Suprapubic skin (tissue), 4 donors: ENCODE measurements at regions not wholly inside any gene's neighbourhood (a gene's known extent, or its start where the extent isn't known, plus 50 kb on each side); places are given as distances from the start of the nearest gene placed in this dataset.

Experiments used
- DNase-seq, 2 donors: peaks; one replicate each; pipeline ENCODE4 v3.0.0-alpha.2; 2019; ENCODE audit warnings: low spot score in 2 of 2
- H3K27ac ChIP-seq: fragments of 200-600 bp; sonication (generic); one replicate; pipeline ENCODE4 v1.5.1; 2019
- H3K27me3 ChIP-seq: fragments of 200-600 bp; sonication (generic); one replicate; pipeline ENCODE4 v1.5.1; 2019
- H3K36me3 ChIP-seq: fragments of 200-600 bp; sonication (generic); one replicate; pipeline ENCODE4 v1.5.1; 2019
- H3K4me1 ChIP-seq: fragments of 200-600 bp; sonication (generic); one replicate; pipeline ENCODE4 v1.5.1; 2019
- H3K4me3 ChIP-seq: fragments of 200-600 bp; sonication (generic); one replicate; pipeline ENCODE4 v1.5.1; 2019; ENCODE audit warnings: mild to moderate bottlenecking
- H3K9me3 ChIP-seq: fragments of 200-600 bp; sonication (generic); one replicate; pipeline ENCODE4 v1.5.1; 2019
- CTCF ChIP-seq, 2 donors: fragments of 200-600 bp in 1 of 2; fragments of 450-650 bp in 1 of 2; sonication (generic) in 1 of 2; IDR thresholded peaks; one replicate each; pipeline ENCODE4 v1.5.1; 2016 to 2019; ENCODE audit warnings: antibody characterized with exemption in 2 of 2, mild to moderate bottlenecking in 1 of 2, moderate library complexity in 1 of 2
- EP300 ChIP-seq: sonication (generic); formaldehyde crosslinking; IDR thresholded peaks from one replicate; pipeline ENCODE4 v1.6.1; 2017; ENCODE audit warnings: antibody characterized with exemption
- POLR2A ChIP-seq, 2 donors: fragments of 450-650 bp; IDR thresholded peaks; one replicate each; pipeline ENCODE4 v1.6.1; 2017; ENCODE audit warnings: antibody characterized with exemption in 2 of 2, mild to moderate bottlenecking in 2 of 2, moderate library complexity in 2 of 2
- POLR2AphosphoS5 ChIP-seq, 3 donors: sonication (generic); formaldehyde crosslinking; IDR thresholded peaks; one replicate each; pipeline ENCODE4 v1.6.1; 2017; ENCODE audit warnings: antibody characterized with exemption in 3 of 3
- WGBS: methylation state at CpG from one replicate; pipeline ENCODE4 v1.1.5; 2018; 5-methylcytosine and 5-hydroxymethylcytosine counted together

GRCh38 chr1:218673170-218673569 lies 328.0 kb downstream of the TGFB2 start:
- no peaks in the 10 kb centered on the region for H3K36me3 ChIP-seq
- H3K27me3 ChIP-seq = no peaks in the 10 kb centered on the region
- H3K4me1 ChIP-seq = no peaks in the 10 kb centered on the region
- no peak for TF ChIP-seq POLR2AphosphoS5 (IDR thresholded peaks at IDR 0.05)
- no peak for TF ChIP-seq CTCF (IDR thresholded peaks at IDR 0.05)
- no peak for TF ChIP-seq POLR2A (IDR thresholded peaks at IDR 0.05)
- TF ChIP-seq EP300 = no peak
- H3K27ac ChIP-seq = no peak overlapping the region
- DNase-seq = no peak
- no peak overlapping the region for H3K4me3 ChIP-seq
- 90% methylated on average over 2 of the region's 2 CpGs for WGBS
- H3K9me3 ChIP-seq = no peaks in the 10 kb centered on the region

DNA sequence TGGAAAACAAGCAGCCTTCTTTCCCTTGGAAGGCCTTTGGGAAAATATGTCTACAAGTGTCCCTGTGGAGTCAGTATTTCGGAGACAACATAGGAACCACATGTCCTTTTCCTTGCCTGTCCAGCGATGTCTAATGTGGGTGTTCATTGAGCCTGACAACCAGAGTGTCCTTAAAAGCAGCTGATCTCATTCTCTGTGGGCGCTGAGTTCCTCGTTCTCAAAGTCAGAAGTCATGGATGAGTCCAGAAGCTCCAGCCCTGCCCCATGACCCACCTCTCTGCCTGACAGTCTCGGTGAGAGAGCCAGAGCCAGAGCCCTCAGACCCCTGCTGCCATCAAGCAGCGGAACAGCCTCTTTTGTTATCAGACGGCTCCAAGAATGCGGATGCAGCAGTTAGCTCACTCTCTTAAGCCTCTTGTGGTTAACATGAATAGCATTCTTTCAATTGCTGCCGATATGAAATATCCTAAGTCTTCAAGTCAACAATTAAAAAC lies 329.2 kb downstream of the TGFB2 start:
- Histone ChIP-seq H3K36me3 (no peaks in the 10 kb centered on the region), H3K4me1 (no peaks in the 10 kb centered on the region), H3K9me3 (no peaks in the 10 kb centered on the region), H3K4me3 (peak overlapping the region; percentile 7), H3K27ac (peak overlapping the region; percentile 15), H3K27me3 (no peaks in the 10 kb centered on the region)
- WGBS = 49% methylated on average over 9 of the region's 9 CpGs
- no peak for TF ChIP-seq POLR2AphosphoS5 (IDR thresholded peaks at IDR 0.05)
- TF ChIP-seq EP300 = no peak
- no peak for TF ChIP-seq POLR2A (IDR thresholded peaks at IDR 0.05)
- no peak for TF ChIP-seq CTCF (IDR thresholded peaks at IDR 0.05)
- DNase-seq = no peak

- H3K27me3 ChIP-seq = no peaks in the 10 kb centered on the region
- H3K4me1 ChIP-seq = no peaks in the 10 kb centered on the region
- no peak overlapping the region for H3K4me3 ChIP-seq
- H3K27ac ChIP-seq = no peak overlapping the region
- 70% methylated on average over 7 of the region's 7 CpGs for WGBS
- H3K9me3 ChIP-seq = no peaks in the 10 kb centered on the region
- DNase-seq = no peak
- TF ChIP-seq EP300 = no peak
- TF ChIP-seq POLR2A (IDR thresholded peaks at IDR 0.05) = no peak
- no peak for TF ChIP-seq POLR2AphosphoS5 (IDR thresholded peaks at IDR 0.05)
- no peak for TF ChIP-seq CTCF (IDR thresholded peaks at IDR 0.05)
- H3K36me3 ChIP-seq = no peaks in the 10 kb centered on the region
Measured at GRCh38 chr1:218677026-218677425, 331.9 kb downstream of the TGFB2 start.

DNA sequence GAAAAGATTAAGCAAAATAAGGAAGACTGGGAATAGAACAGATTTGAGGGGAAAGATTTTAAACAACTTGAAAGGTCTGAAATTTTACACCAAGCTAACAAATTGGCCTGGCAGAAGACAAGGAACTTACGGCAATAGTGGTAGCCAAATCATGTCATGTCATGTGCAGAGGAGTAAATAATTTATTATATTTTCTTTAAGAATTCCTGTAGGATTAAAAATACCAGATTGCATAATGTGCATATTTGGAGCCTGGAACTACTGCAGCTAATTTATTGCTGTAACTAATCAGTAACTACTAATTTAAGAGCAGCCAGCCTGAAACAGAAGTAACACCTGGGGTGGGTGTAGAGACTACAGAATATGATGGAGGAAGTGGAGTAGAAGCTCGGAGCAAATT lies 334.3 kb downstream of the TGFB2 start:
- H3K27me3 ChIP-seq = no peaks in the 10 kb centered on the region
- TF ChIP-seq EP300 (no peak), POLR2AphosphoS5 (IDR thresholded peaks at IDR 0.05) (no peak), POLR2A (IDR thresholded peaks at IDR 0.05) (no peak), CTCF (IDR thresholded peaks at IDR 0.05) (no peak)
- WGBS = 60% methylated on average over 2 of the region's 2 CpGs

GRCh38 chr1:218679988-218680748 lies 335.0 kb downstream of the TGFB2 start:
- no peak overlapping the region for H3K27ac ChIP-seq
- DNase-seq = no peak
- no peak overlapping the region for H3K4me3 ChIP-seq
- TF ChIP-seq CTCF (IDR thresholded peaks at IDR 0.05) (no peak), POLR2AphosphoS5 (IDR thresholded peaks at IDR 0.05) (no peak), POLR2A (IDR thresholded peaks at IDR 0.05) (no peak), EP300 (no peak)
- H3K4me1 ChIP-seq = no peaks in the 10 kb centered on the region
- no peaks in the 10 kb centered on the region for H3K36me3 ChIP-seq
- 71% methylated on average over 4 of the region's 4 CpGs for WGBS
- no peaks in the 10 kb centered on the region for H3K9me3 ChIP-seq
- no peaks in the 10 kb centered on the region for H3K27me3 ChIP-seq

More for the DNA sequence above, 334.3 kb downstream of the TGFB2 start:
- no peak for DNase-seq
- H3K27ac ChIP-seq = no peak overlapping the region
- no peak overlapping the region for H3K4me3 ChIP-seq
- no peaks in the 10 kb centered on the region for H3K4me1 ChIP-seq
- no peaks in the 10 kb centered on the region for H3K9me3 ChIP-seq
- H3K36me3 ChIP-seq = no peaks in the 10 kb centered on the region
